Esophagus squamous epithelium (tissue), 5 donors: ENCODE measurements at regions not wholly inside any gene's neighbourhood (a gene's known extent, or its start where the extent isn't known, plus 50 kb on each side); places are given as distances from the start of the nearest gene placed in this dataset.

Experiments
- DNase-seq: peaks from one replicate; lab custom pipeline; 2025; lab: John Stamatoyannopoulos, UW
- H3K27ac ChIP-seq, 4 donors: fragments of 200-600 bp; sonication (generic); one replicate each; pipeline ENCODE4 v1.5.1; 2016 to 2019; ENCODE audit warnings: mild to moderate bottlenecking in 1 of 4
- H3K27me3 ChIP-seq, 4 donors: fragments of 200-600 bp; sonication (generic); 1 replicate in 3 of 4; 2 replicates in 1 of 4; pipeline versions ENCODE4 v1.5.1 to v1.6.0; 2017 to 2021; ENCODE audit warnings: antibody characterized with exemption in 1 of 4
- H3K36me3 ChIP-seq, 3 donors: fragments of 200-600 bp; sonication (generic); one replicate each; pipeline ENCODE4 v1.5.1; 2016 to 2019
- H3K4me1 ChIP-seq, 3 donors: fragments of 200-600 bp; sonication (generic); one replicate each; pipeline ENCODE4 v1.5.1; 2017 to 2019
- H3K4me3 ChIP-seq, 4 donors: fragments of 200-600 bp; sonication (generic); 1 replicate in 3 of 4; 2 replicates in 1 of 4; pipeline ENCODE4 v1.5.1; 2016 to 2019; ENCODE audit warnings: mild to moderate bottlenecking in 2 of 4, moderate library complexity in 1 of 4
- H3K9me3 ChIP-seq, 3 donors: fragments of 200-600 bp; sonication (generic); one replicate each; pipeline ENCODE4 v1.5.1; 2016 to 2019
- POLR2A ChIP-seq, 4 donors: fragments of 450-650 bp; IDR thresholded peaks; one replicate each; pipeline ENCODE4 v1.6.1; 2017; ENCODE audit warnings: antibody characterized with exemption in 4 of 4, mild to moderate bottlenecking in 4 of 4, moderate library complexity in 3 of 4
- WGBS, 2 donors: methylation state at CpG; one replicate each; pipeline ENCODE4 v1.1.5; 2018; 5-methylcytosine and 5-hydroxymethylcytosine counted together
- intact Hi-C: fragments of 100-400 bp; cut with DNase I; formaldehyde crosslinking; loops from one replicate; pipeline ENCODE4 v1.15.0; 2022
- TF ChIP-seq, protein P1 (sequence below), 6 experiments: fragments of 450-650 bp in 4 of 6; fragments of 200-600 bp in 2 of 6; sonication (generic) in 2 of 6; IDR thresholded peaks; one replicate each; pipeline ENCODE4 v1.5.1; 2016 to 2019; ENCODE audit warnings: antibody characterized with exemption in 6 of 6, mild to moderate bottlenecking in 4 of 6, moderate library complexity in 4 of 6
- donor health status: DM: yes; HTN: yes; CAD: no.

DNA sequence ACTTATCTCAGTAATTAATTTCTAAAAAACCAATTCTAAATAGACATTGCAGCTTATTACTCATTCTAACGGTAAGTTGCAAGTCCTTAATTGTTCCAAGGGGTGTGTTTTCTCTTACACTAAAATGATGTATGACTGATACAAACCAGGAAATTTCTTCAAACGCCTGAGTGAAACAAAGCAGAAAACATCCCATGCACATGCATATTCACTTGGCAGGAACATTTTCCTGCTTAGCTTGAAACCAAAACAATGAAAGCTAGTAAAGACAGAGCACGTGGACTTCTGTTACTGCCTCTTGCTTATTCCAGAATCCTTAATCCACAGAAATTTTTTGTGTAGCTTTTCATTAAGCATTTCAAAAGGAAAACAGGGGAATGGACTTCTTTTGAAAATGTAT lies 187.7 kb downstream of the MTERF1 start:
- H3K27ac ChIP-seq: no peak overlapping the region
- intact Hi-C loops: no loop called here
- no peak for DNase-seq
- H3K4me3 ChIP-seq: no peak overlapping the region
- H3K9me3 ChIP-seq: no peaks in the 10 kb centered on the region
- peaks cover 0 to 14% (median 0%) of the 10 kb centered on the region in 3 donors for H3K4me1 ChIP-seq
- WGBS, 2 donors: 17 to 24% methylated on average over 3 of the region's 3 CpGs
- no peaks in the 10 kb centered on the region for H3K36me3 ChIP-seq
- no peak for TF ChIP-seq POLR2A (IDR thresholded peaks at IDR 0.05)
- TF ChIP-seq, protein P1, sequence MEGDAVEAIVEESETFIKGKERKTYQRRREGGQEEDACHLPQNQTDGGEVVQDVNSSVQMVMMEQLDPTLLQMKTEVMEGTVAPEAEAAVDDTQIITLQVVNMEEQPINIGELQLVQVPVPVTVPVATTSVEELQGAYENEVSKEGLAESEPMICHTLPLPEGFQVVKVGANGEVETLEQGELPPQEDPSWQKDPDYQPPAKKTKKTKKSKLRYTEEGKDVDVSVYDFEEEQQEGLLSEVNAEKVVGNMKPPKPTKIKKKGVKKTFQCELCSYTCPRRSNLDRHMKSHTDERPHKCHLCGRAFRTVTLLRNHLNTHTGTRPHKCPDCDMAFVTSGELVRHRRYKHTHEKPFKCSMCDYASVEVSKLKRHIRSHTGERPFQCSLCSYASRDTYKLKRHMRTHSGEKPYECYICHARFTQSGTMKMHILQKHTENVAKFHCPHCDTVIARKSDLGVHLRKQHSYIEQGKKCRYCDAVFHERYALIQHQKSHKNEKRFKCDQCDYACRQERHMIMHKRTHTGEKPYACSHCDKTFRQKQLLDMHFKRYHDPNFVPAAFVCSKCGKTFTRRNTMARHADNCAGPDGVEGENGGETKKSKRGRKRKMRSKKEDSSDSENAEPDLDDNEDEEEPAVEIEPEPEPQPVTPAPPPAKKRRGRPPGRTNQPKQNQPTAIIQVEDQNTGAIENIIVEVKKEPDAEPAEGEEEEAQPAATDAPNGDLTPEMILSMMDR (IDR thresholded peaks at IDR 0.05): no peak
- H3K27me3 ChIP-seq: no peaks in the 10 kb centered on the region

DNA sequence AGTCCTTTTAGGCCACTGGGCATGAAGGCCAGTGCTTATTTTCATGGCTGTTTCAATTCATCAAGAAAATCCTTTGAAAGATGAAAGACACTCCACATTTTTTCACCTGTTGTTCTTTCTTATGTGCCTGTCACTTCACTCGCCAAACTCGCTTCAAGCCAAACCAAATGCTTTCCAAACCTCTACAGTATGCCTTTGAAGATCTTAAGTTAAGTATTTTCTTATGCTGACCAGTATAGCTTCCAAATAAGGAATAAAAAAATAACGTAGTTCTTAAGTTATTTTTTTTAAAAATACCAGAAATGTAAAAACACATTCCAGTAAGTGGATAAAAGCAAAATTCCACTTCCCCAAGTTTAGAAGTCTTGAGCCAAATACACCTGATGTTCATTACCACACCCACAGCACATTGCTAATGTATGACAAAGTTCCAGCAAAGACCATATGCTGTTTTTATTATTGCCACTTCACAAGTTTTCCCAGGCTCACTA lies 186.1 kb downstream of the MTERF1 start:
- intact Hi-C loops: no loop called here
- H3K9me3 ChIP-seq: no peaks in the 10 kb centered on the region
- peaks cover 0 to 14% (median 0%) of the 10 kb centered on the region in 3 donors for H3K4me1 ChIP-seq
- no peaks in the 10 kb centered on the region for H3K27me3 ChIP-seq
- DNase-seq: no peak
- no peak overlapping the region for H3K4me3 ChIP-seq
- 61 to 63% methylated on average over 3 of the region's 3 CpGs for WGBS, 2 donors
- H3K27ac ChIP-seq: no peak overlapping the region
- no peaks in the 10 kb centered on the region for H3K36me3 ChIP-seq
- TF ChIP-seq POLR2A (IDR thresholded peaks at IDR 0.05): no peak

DNA sequence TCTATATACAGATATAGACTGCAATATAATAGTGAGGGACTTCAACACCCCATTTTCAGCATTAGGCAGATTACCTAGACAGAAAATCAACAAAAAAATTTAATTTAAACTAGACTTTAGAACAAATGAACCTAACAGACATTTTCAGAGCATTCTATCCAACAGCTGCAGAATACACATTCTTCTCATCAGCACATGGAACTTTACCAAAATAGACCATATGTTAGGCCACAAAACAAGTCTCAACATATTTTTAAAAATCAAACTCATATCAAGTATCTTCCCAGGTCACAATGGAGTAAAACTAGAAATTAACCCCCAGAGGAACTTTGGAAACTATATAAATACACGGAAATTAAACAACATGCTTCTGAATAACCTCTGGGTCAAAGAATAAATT lies 169.6 kb downstream of the MTERF1 start:
- H3K27me3 ChIP-seq: no peaks in the 10 kb centered on the region
- intact Hi-C loops: no loop called here
- 57% methylated on average over 1 of the region's 1 CpG for WGBS, 2 donors
- no peak overlapping the region for H3K4me3 ChIP-seq
- no peaks in the 10 kb centered on the region for H3K4me1 ChIP-seq
- H3K36me3 ChIP-seq: no peaks in the 10 kb centered on the region
- H3K9me3 ChIP-seq: peaks cover 0 to 27% (median 0%) of the 10 kb centered on the region in 3 donors
- DNase-seq: no peak
- H3K27ac ChIP-seq: no peak overlapping the region
- TF ChIP-seq, protein P1 (IDR thresholded peaks at IDR 0.05): no peak
- TF ChIP-seq POLR2A (IDR thresholded peaks at IDR 0.05): no peak

DNA sequence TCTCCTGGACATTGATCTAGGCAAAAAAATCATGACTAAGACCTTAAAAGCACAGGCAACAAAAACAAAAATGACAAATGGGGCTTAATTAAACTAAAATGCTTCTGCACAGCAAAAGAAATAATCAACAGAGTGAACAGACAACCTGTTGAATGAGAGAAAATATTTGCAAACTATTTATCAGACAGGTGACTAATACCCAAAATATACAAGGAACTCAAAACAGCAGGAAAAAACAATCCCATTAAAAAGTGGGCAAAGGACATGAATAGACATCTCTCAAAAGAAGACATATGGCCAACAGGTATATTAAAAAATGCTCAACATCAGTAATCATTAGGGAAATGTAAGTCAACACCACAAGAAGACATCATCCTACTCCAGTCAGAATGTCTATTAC lies 166.8 kb downstream of the MTERF1 start:
- Histone ChIP-seq H3K27ac (no peak overlapping the region), H3K27me3 (no peaks in the 10 kb centered on the region), H3K9me3 (peaks cover 0 to 8% (median 0%) of the 10 kb centered on the region in 3 donors), H3K36me3 (no peaks in the 10 kb centered on the region), H3K4me1 (no peaks in the 10 kb centered on the region), H3K4me3 (no peak overlapping the region)
- DNase-seq: no peak
- TF ChIP-seq, protein P1 (IDR thresholded peaks at IDR 0.05): no peak
- TF ChIP-seq POLR2A (IDR thresholded peaks at IDR 0.05): no peak
- intact Hi-C loops: no loop called here

DNA sequence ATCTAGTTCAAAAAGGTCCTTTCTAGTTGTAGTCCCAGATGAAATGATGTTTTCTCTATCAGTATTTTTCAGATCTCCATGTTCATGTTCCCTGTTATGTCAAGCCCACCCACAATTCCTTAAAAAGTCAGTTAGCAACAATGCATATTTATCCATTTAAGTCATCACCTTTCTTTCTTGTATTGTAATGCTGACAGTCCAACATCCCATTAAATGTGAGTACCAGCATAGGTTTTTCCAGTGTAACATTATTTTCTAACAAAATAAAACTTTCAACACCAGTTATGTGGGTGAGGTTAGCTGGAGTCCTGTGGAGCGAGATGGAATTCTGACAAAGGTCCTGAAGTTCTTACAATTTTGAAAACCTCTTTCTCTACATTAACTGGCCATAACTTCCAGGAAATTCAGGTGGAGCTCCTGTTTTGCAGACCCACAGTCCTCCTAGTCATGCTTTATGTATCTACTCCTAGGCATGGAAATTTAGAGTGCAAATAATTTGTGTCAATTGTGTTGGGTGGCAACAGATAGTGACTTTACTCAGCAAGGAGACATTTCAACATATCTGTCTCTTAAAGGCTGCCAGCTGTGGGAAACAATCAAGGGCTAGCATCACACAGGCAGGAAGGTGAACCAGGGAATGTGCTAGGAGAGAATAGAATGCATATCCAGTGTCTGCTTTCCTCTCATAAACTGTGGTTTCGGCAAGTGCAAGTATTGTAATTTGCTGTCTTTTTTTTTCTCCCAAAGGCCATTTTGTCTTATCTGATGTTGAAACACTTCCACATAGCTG lies 162.6 kb downstream of the MTERF1 start:
- Histone ChIP-seq H3K4me3 (no peak overlapping the region), H3K9me3 (no peaks in the 10 kb centered on the region), H3K36me3 (no peaks in the 10 kb centered on the region), H3K27me3 (no peaks in the 10 kb centered on the region), H3K27ac (no peak overlapping the region), H3K4me1 (peaks cover 0 to 5% (median 0%) of the 10 kb centered on the region in 3 donors)
- TF ChIP-seq POLR2A (IDR thresholded peaks at IDR 0.05): no peak
- TF ChIP-seq, protein P1 (IDR thresholded peaks at IDR 0.05): no peak
- no peak for DNase-seq
- intact Hi-C loops: no loop called here
- 82 to 89% methylated on average over 2 of the region's 2 CpGs for WGBS, 2 donors
